ENCODE measurements at regions not wholly inside any gene's neighbourhood (a gene's known extent, or its start where the extent isn't known, plus 50 kb on each side); places are given as distances from the start of the nearest gene placed in this dataset.
"Not testable (repeated sequence)": the region's sequence is repeated elsewhere in the genome, so short reads cannot be mapped to it uniquely, and the experiment has no call there.

GRCh38 chr12:71281425-71281824 is 123.6 kb upstream of the TSPAN8 start:
- no peak for TF ChIP-seq POLR2A (IDR thresholded peaks at IDR 0.05; ENCODE audit: low read depth, low read length)
- no peak for DNase-seq (ENCODE audit: insufficient read length, low spot score)
- FAIRE-seq = no peak

DNA sequence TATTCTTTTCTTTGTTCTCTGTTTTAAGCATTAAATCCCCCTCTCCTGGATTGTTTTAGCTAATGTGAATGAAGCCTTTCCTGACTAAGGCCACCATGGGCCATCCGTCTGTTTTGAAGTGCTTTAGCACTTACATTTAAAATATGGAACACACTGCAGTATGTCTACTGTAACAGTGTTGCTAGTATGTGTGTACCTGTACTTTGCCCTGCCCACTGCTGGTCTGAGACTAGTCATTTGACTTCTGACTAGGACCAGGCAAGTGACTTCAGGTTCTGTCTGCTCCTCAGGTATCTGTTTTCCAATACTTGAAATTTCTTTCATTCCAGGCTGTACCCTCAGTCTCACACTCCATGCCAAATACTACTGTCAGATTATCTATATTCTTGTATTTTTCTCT is 120.1 kb upstream of the TSPAN8 start:
- DNase-seq (ENCODE audit: insufficient read length, low spot score) (no peak), FAIRE-seq (no peak)
- TF ChIP-seq POLR2A (IDR thresholded peaks at IDR 0.05; ENCODE audit: low read depth, low read length) = no peak

GRCh38 chr12:71276541-71276940 is 118.7 kb upstream of the TSPAN8 start:
- no peak for FAIRE-seq
- DNase-seq (ENCODE audit: insufficient read length, low spot score) = no peak
- TF ChIP-seq POLR2A (IDR thresholded peaks at IDR 0.05; ENCODE audit: low read depth, low read length) = no peak

- DNase-seq (ENCODE audit: insufficient read length, low spot score); FAIRE-seq: not testable (repeated sequence)
These were observed 113.0 kb upstream of the TSPAN8 start for GRCh38 chr12:71270794-71271193.

GRCh38 chr12:71270057-71270456 is 112.3 kb upstream of the TSPAN8 start:
- DNase-seq (ENCODE audit: insufficient read length, low spot score) (no peak), FAIRE-seq (no peak)
- no peak for TF ChIP-seq POLR2A (IDR thresholded peaks at IDR 0.05; ENCODE audit: low read depth, low read length)

DNA sequence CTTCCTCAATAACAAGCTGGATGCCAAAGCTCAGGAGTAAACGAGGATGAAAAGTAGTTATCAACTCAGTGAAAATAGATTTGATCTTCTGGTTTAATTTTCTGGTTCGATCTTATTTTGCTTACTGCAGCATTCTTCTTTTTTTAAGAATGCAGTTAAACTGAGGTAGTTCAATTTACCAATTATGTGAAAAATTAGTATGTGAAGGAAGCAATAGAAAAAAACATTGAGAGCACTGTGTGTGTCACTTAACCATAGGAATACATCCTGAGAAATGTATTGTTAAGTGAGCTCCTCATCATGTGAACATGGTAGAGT is 111.4 kb upstream of the TSPAN8 start:
- no peak for DNase-seq (ENCODE audit: insufficient read length, low spot score)
- no peak for FAIRE-seq

GRCh38 chr12:71268598-71269280 is 110.9 kb upstream of the TSPAN8 start:
- no peak for FAIRE-seq
- DNase-seq (ENCODE audit: insufficient read length, low spot score) = no peak
- TF ChIP-seq POLR2A (IDR thresholded peaks at IDR 0.05; ENCODE audit: low read depth, low read length) = no peak

More for the DNA sequence above, 111.4 kb upstream of the TSPAN8 start:
- TF ChIP-seq POLR2A (IDR thresholded peaks at IDR 0.05; ENCODE audit: low read depth, low read length) = no peak

DNA sequence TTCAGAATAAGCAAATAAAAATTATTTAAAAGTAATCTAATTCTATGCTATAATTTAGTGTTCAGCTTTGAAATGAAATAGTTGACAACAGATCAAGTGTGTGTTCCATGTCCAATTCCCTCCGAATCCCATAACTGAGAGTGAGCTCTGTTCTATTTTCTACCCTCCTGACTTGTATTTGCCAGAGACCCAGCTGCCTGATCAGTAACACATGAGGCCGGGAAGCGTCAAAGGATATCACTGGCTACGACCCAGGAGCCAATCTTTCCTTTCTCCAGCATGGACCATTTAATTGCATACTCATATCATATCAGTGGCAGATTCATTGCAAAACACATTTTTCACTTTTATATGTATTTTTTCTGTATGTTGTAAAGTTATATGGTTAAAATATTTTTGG is 108.8 kb upstream of the TSPAN8 start:
- DNase-seq (ENCODE audit: insufficient read length, low spot score) (no peak), FAIRE-seq (no peak)
- no peak for TF ChIP-seq POLR2A (IDR thresholded peaks at IDR 0.05; ENCODE audit: low read depth, low read length)

- not testable (repeated sequence) for FAIRE-seq; DNase-seq (ENCODE audit: insufficient read length, low spot score)
These were observed 107.9 kb upstream of the TSPAN8 start for GRCh38 chr12:71265731-71266130.

DNA sequence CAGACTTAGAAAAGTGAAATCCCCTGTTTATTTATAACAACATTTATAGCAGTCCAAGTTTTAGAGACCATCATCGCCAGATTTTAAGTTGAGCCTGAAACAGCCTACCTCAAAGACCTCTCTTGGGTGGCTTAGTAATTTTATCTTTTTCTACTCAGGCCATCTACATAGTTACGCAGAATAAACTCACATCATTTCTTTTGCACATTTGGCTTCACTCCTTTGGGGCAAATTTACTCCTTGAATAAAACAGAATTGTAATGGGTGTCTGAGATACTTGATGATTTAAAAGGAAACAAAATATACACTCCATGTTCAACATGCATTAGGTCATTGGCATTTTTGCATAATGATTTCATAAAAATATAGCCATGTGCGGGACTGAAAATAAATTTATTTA is 104.7 kb upstream of the TSPAN8 start:
- DNase-seq (ENCODE audit: insufficient read length, low spot score) (no peak), FAIRE-seq (no peak)
- TF ChIP-seq POLR2A (IDR thresholded peaks at IDR 0.05; ENCODE audit: low read depth, low read length) = no peak

DNA sequence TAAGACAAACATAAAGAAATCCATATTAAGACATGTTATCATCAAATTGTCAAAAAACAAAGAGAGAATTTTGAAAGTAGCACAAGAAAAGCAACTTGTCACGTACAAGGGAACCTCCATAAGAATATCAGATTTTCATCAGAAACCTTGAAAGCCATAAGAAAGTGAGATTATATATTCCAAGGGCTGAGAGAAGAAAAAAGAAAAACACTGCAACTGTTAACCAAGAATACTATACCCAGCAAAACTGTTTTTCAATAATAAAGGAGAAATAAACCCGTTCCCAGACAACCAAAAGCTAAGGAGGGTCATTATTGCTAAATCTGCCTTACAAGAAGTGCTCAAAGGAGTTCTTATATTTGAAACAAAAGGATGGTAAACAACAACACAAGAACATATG is 94.7 kb upstream of the TSPAN8 start:
- DNase-seq (ENCODE audit: insufficient read length, low spot score) = no peak
- no peak for FAIRE-seq
- TF ChIP-seq POLR2A (IDR thresholded peaks at IDR 0.05; ENCODE audit: low read depth, low read length) = no peak

- FAIRE-seq (no peak), DNase-seq (ENCODE audit: insufficient read length, low spot score) (no peak)
- no peak for TF ChIP-seq POLR2A (IDR thresholded peaks at IDR 0.05; ENCODE audit: low read depth, low read length)
These were observed 92.4 kb upstream of the TSPAN8 start for GRCh38 chr12:71250166-71250565.

- DNase-seq (ENCODE audit: insufficient read length, low spot score) (no peak), FAIRE-seq (no peak)
- TF ChIP-seq POLR2A (IDR thresholded peaks at IDR 0.05; ENCODE audit: low read depth, low read length) = no peak
These were observed 85.6 kb upstream of the TSPAN8 start for GRCh38 chr12:71243370-71243769.

DNA sequence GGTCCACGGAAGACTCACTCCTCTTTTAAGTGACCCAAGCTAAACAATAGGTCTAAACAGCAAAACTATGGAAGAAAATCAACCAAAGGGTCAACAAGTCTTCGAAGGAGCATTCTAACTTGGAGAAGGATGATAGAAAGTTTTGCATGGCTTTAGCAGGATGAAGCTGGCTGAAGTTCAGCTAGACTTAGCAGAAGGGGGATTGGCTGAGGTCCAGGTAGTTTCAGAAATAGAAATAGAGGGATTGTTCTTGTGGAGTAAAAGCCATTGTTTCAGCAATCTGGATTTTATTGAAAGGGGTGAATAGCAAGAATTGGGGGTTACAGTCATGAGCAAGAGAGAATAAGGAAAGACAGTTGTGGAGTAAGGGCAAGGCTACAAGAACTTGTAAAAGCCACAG is 84.7 kb upstream of the TSPAN8 start:
- DNase-seq (ENCODE audit: insufficient read length, low spot score) (no peak), FAIRE-seq (no peak)
- no peak for TF ChIP-seq POLR2A (IDR thresholded peaks at IDR 0.05; ENCODE audit: low read depth, low read length)

DNA sequence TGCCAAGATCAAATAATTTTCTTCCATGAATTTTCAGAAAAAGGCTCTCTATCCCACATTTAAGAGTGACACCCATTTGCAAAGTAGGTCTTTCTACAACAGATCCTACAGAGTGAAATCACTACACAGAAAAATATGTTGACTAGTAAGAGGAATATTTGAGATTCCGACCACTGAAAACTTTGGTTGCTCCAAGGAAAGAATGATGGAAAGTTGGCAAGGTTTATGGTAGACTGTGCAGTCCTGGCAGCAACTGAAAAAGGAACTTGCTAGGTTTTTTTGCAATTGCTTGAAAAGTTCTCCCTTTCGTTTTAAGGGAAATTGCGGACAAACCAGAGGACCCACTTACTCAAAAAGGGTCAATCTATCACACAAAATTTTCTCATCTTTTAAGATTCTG is 83.1 kb upstream of the TSPAN8 start:
- no peak for FAIRE-seq
- DNase-seq (ENCODE audit: insufficient read length, low spot score) = no peak
- TF ChIP-seq POLR2A (IDR thresholded peaks at IDR 0.05; ENCODE audit: low read depth, low read length) = no peak

- DNase-seq (ENCODE audit: insufficient read length, low spot score) = no peak
- no peak for TF ChIP-seq POLR2A (IDR thresholded peaks at IDR 0.05; ENCODE audit: low read depth, low read length)
- no peak for FAIRE-seq
These were observed 81.9 kb upstream of the TSPAN8 start for GRCh38 chr12:71239731-71240130.
